ENCODE measurements at regions not wholly inside any gene's neighbourhood (a gene's known extent, or its start where the extent isn't known, plus 50 kb on each side); places are given as distances from the start of the nearest gene placed in this dataset.

GRCh38 chr6:1191141-1191630 lies 120.7 kb upstream of the FOXQ1 start:
- Histone ChIP-seq H3K4me2 (no peak overlapping the region), H3K4me1 (ENCODE audit: control insufficient read depth in 1 of 2, insufficient read depth in 2 of 2, low read depth in 1 of 2, low read length in 1 of 2) (no peaks in the 10 kb centered on the region), H3K4me3 (ENCODE audit: low read depth in 2 of 2, low read length in 1 of 2) (no peak overlapping the region), H3F3A (replicated peaks; ENCODE audit: insufficient read depth) (no peaks in the 10 kb centered on the region), H2AFZ (ENCODE audit: low read depth) (no peak overlapping the region), H3K9me3 (no peaks in the 10 kb centered on the region; the same call in 1 of the 2 replicates), H4K20me1 (ENCODE audit: insufficient read depth) (no peaks in the 10 kb centered on the region), H3K27ac (ENCODE audit: low read depth in 2 of 2, low read length in 1 of 2) (no peak overlapping the region), H3K79me2 (ENCODE audit: insufficient read depth) (no peaks in the 10 kb centered on the region), H3K27me3 (ENCODE audit: insufficient read depth) (no peaks in the 10 kb centered on the region; the same call in 1 of the 2 replicates), H3K9me2 (no peaks in the 10 kb centered on the region), H3K36me3 (replicated peaks in 1 of 2; ENCODE audit: control insufficient read depth in 1 of 2, insufficient read depth in 2 of 2, low read length in 1 of 2) (no peaks in the 10 kb centered on the region), H3K9ac (no peak overlapping the region)
- no peak for TF ChIP-seq TAF1 (IDR thresholded peaks at IDR 0.05; ENCODE audit: borderline replicate concordance, low read depth, low read length)
- no peak for TF ChIP-seq YY1 (IDR thresholded peaks at IDR 0.05; ENCODE audit: low read depth)
- TF ChIP-seq SIN3A (IDR thresholded peaks at IDR 0.05; ENCODE audit: borderline replicate concordance, low read depth, low read length), result no peak
- TF ChIP-seq FOXJ3 (CRISPR knock-in tag; IDR thresholded peaks at IDR 0.05), result no peak
- TF ChIP-seq EZH2phosphoT487 (IDR thresholded peaks at IDR 0.05; ENCODE audit: borderline replicate concordance, low read depth), result no peak
- ChIA-PET CTCF (no interaction called here), POLR2A (no interaction called here)
- DNase-seq, result no peak
- WGBS (ENCODE audit: low lambda C conversion rate), result 24% methylated on average over 11 of the region's 11 CpGs

- no peak for DNase-seq
- H4K20me1 ChIP-seq (ENCODE audit: insufficient read depth), result no peaks in the 10 kb centered on the region
- H3K36me3 ChIP-seq (replicated peaks in 1 of 2; ENCODE audit: control insufficient read depth in 1 of 2, insufficient read depth in 2 of 2, low read length in 1 of 2), result no peaks in the 10 kb centered on the region
- WGBS (ENCODE audit: low lambda C conversion rate), result 0% methylated on average over 2 of the region's 5 CpGs
- no peaks in the 10 kb centered on the region; the same call in 1 of the 2 replicates for H3K27me3 ChIP-seq (ENCODE audit: insufficient read depth)
- no peaks in the 10 kb centered on the region; the same call in 1 of the 2 replicates for H3K9me3 ChIP-seq
- H3K4me1 ChIP-seq (ENCODE audit: control insufficient read depth in 1 of 2, insufficient read depth in 2 of 2, low read depth in 1 of 2, low read length in 1 of 2), result no peaks in the 10 kb centered on the region
- no peaks in the 10 kb centered on the region for H3K9me2 ChIP-seq
- H3K27ac ChIP-seq (ENCODE audit: low read depth in 2 of 2, low read length in 1 of 2), result no peak overlapping the region
- no peak for TF ChIP-seq EZH2phosphoT487 (IDR thresholded peaks at IDR 0.05; ENCODE audit: borderline replicate concordance, low read depth)
- TF ChIP-seq EP300 (IDR thresholded peaks at IDR 0.05; ENCODE audit: borderline replicate concordance in 1 of 2, low read depth in 1 of 2, low read length in 1 of 2), result no peak
- TF ChIP-seq PBX3 (IDR thresholded peaks at IDR 0.05), result no peak
- TF ChIP-seq FOXJ3 (CRISPR knock-in tag; IDR thresholded peaks at IDR 0.05), result no peak
- no peak for TF ChIP-seq ZBTB33 (IDR thresholded peaks at IDR 0.05; ENCODE audit: borderline replicate concordance, low read depth)
- TF ChIP-seq CTCF (IDR thresholded peaks at IDR 0.05), result no peak
- TF ChIP-seq GATA2 (CRISPR knock-in tag; IDR thresholded peaks at IDR 0.05), result no peak
- TF ChIP-seq JUND (IDR thresholded peaks at IDR 0.05), result no peak
- TF ChIP-seq RXRA (IDR thresholded peaks at IDR 0.05; ENCODE audit: borderline replicate concordance, low read depth), result no peak
- no peak for TF ChIP-seq MXI1 (IDR thresholded peaks at IDR 0.05; ENCODE audit: low read depth, low read length)
- no peak overlapping the region for H2AFZ ChIP-seq (ENCODE audit: low read depth)
- POLR2A ChIA-PET, result no interaction called here
- no peaks in the 10 kb centered on the region for H3F3A ChIP-seq (replicated peaks; ENCODE audit: insufficient read depth)
- no peaks in the 10 kb centered on the region for H3K79me2 ChIP-seq (ENCODE audit: insufficient read depth)
- CTCF ChIA-PET, result no interaction called here
- no peak overlapping the region for H3K4me2 ChIP-seq
- no peak overlapping the region for H3K9ac ChIP-seq
- H3K4me3 ChIP-seq (ENCODE audit: low read depth in 2 of 2, low read length in 1 of 2), result no peak overlapping the region
Measured at GRCh38 chr6:1190366-1190765, 121.5 kb upstream of the FOXQ1 start.

All from SK-N-SH (cell line).